ENCODE measurements at regions not wholly inside any gene's neighbourhood (a gene's known extent, or its start where the extent isn't known, plus 50 kb on each side); places are given as distances from the start of the nearest gene placed in this dataset.
A peak's percentile ranks its signal among the peaks of the same experiment; 100 is the strongest.

DNA sequence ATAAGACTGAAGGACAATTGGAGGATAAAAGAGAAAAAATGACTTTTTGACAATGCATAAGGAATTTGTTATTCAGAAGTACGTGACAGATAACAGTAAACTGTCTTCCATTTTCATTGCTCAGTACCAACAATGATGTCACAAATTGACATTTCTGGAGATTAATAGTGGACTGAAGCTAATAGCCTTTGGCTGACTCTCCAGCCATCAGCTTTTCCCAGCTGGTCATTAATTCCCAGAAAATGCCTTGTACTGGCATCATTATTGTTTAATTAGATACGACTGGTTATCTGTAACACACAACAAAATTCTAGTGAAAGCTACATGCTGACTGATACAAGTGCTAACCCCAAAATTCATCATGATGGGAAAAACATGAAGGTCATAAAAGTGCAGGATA lies 147.9 kb upstream of the FGF13 start:
- TF ChIP-seq, protein P1, sequence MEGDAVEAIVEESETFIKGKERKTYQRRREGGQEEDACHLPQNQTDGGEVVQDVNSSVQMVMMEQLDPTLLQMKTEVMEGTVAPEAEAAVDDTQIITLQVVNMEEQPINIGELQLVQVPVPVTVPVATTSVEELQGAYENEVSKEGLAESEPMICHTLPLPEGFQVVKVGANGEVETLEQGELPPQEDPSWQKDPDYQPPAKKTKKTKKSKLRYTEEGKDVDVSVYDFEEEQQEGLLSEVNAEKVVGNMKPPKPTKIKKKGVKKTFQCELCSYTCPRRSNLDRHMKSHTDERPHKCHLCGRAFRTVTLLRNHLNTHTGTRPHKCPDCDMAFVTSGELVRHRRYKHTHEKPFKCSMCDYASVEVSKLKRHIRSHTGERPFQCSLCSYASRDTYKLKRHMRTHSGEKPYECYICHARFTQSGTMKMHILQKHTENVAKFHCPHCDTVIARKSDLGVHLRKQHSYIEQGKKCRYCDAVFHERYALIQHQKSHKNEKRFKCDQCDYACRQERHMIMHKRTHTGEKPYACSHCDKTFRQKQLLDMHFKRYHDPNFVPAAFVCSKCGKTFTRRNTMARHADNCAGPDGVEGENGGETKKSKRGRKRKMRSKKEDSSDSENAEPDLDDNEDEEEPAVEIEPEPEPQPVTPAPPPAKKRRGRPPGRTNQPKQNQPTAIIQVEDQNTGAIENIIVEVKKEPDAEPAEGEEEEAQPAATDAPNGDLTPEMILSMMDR (conservative IDR thresholded peaks at IDR 0.05; ENCODE audit: control insufficient read depth, insufficient read depth, low read depth, low read length), result no peak
- DNase-seq (ENCODE audit: low read depth), result no peak
- H3K4me3 ChIP-seq (ENCODE audit: control insufficient read depth, low read depth, low read length), result no peak overlapping the region

DNA sequence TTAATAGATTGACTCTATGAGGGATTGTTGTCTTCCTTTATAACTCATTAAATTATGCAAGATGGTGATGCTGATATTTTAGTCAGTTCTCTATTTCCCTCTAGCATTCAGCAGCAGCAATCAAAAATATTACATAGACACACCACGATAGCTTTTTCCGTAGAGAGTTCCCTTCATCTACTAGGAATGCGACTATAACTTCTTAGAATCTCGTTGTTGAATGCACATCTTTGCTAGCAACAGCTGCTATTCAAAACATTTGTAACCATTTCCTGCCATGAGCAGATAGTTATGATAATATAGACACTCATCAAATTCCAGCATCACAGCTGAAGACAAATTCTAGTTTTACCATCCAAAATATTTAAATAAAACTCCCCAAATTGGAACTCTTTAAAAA lies 147.4 kb upstream of the FGF13 start:
- H3K4me3 ChIP-seq (ENCODE audit: control insufficient read depth, low read depth, low read length), result no peak overlapping the region
- DNase-seq (ENCODE audit: low read depth), result no peak

DNA sequence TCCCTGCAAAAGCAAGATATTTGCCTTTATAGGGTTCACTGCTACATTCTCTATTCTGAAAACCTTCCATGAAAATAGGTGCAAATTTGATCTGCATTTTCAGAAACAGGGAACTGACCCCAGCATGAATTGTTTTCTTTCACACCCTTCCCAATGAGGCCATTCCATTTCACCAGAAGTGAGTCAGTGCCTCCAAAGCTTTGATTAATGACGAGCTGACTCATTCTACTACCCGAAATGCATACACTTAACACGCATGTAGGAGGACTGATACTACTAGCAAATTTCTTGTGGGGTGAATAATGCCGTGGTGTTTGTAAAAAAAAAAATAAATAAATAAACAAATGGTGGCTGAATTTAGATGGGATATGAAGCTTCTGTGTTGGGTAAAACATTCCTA lies 146.9 kb upstream of the FGF13 start:
- DNase-seq (ENCODE audit: low read depth), result peak; percentile 88
- TF ChIP-seq, protein P1 (conservative IDR thresholded peaks at IDR 0.05; ENCODE audit: control insufficient read depth, insufficient read depth, low read depth, low read length), result no peak
- H3K4me3 ChIP-seq (ENCODE audit: control insufficient read depth, low read depth, low read length), result no peak overlapping the region

More for the DNA sequence above, 147.4 kb upstream of the FGF13 start:
- TF ChIP-seq, protein P1 (conservative IDR thresholded peaks at IDR 0.05; ENCODE audit: control insufficient read depth, insufficient read depth, low read depth, low read length), result no peak

DNA sequence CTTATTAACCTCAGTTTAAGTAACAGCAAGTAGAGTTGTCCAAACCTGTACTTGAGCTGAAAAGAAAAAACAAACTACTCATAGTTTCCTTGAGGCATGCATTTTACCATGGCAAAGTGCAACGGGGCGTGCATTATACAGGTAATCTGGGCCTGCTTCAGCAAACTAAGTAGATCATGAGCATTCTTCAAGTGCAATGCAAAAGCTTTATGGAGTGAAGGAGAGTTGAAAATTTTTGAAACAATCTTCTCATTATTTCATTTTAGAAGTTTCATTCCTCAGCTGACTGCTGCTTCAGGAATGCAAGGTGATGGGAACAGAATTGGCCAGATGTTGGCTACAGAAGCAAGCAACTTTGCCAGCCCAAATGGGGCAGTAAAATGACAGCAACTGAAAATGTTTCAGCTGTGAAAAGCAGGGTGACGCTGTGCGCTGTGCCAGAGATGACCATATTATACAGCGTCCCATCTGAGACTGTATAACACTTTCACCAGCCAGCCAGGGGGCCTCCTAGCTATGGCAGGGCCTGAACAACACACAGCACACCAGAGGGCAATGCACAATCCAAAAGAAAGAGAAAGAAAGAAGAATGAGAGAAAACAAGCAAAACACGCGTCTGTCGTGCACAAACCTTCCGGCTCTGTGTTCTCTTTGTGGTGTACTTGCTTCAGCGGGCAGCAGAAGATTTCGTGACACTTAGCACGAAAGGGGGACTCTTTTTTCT lies 145.5 kb upstream of the FGF13 start:
- H3K4me3 ChIP-seq (ENCODE audit: control insufficient read depth, low read depth, low read length), result no peak overlapping the region
- DNase-seq (ENCODE audit: low read depth), result no peak
- TF ChIP-seq, protein P1 (conservative IDR thresholded peaks at IDR 0.05; ENCODE audit: control insufficient read depth, insufficient read depth, low read depth, low read length), result no peak

DNA sequence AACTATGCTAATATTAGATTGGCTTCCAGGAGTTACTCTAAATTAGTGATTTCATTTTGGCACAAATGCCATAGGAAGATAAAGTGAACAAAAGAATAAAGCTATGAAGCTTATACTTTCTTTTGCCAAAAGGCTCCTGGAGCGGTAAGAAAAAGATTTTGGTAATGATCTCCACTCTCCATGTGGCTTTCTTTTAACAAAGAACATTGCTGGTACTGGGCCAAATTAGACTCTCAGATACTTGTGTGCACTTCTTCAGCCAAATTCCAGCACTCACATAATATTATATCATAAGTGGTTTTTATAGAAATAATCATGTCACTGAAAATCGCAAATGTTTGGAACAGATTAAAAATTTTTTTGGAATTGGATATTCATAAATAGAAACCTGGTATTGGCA lies 142.4 kb upstream of the FGF13 start:
- TF ChIP-seq, protein P1 (conservative IDR thresholded peaks at IDR 0.05; ENCODE audit: control insufficient read depth, insufficient read depth, low read depth, low read length), result no peak
- DNase-seq (ENCODE audit: low read depth), result no peak
- H3K4me3 ChIP-seq (ENCODE audit: control insufficient read depth, low read depth, low read length), result no peak overlapping the region

DNA sequence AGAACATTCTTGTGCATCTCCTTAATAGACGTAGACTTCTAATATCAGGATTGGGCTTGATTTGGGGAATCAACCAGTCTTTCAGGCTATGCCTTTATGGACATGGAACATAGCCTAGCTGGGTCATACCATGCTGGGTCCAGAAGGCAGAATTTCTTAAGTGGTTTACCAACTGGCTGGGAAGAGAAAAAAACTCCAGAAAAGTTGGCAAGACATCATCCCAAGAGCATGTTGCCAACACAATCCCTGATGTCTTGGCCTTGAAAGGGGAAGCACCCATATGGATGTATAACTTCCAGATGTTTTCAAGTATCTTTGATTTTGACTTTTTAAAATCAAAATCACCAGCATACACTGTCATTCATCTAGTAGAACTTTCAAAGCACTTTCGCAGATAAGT lies 138.0 kb upstream of the FGF13 start:
- TF ChIP-seq, protein P1 (conservative IDR thresholded peaks at IDR 0.05; ENCODE audit: control insufficient read depth, insufficient read depth, low read depth, low read length), result no peak
- no peak for DNase-seq (ENCODE audit: low read depth)

More for the DNA sequence above, 138.0 kb upstream of the FGF13 start:
- no peak overlapping the region for H3K4me3 ChIP-seq (ENCODE audit: control insufficient read depth, low read depth, low read length)

Data from fibroblast of mammary gland (primary cell).